Gastrocnemius medialis (tissue), 4 donors: ENCODE measurements at regions not wholly inside any gene's neighbourhood (a gene's known extent, or its start where the extent isn't known, plus 50 kb on each side); places are given as distances from the start of the nearest gene placed in this dataset.
"Not testable (repeated sequence)": the region's sequence is repeated elsewhere in the genome, so short reads cannot be mapped to it uniquely, and the experiment has no call there.

Source experiments
- ATAC-seq, 2 donors: fragments of 150-250 bp; one replicate each; pipeline ENCODE4 v1.9.1; 2016
- DNase-seq, 2 donors: peaks; one replicate each; pipeline ENCODE4 v3.0.0-alpha.2; 2019
- H3K27ac ChIP-seq, 4 donors: fragments of 200-600 bp; sonication (generic); 1 replicate in 1 of 4; 2 replicates in 3 of 4; pipeline ENCODE4 v1.5.1; 2016 to 2018; ENCODE audit warnings: mild to moderate bottlenecking in 2 of 4, moderate library complexity in 1 of 4
- H3K27me3 ChIP-seq, 3 donors: fragments of 200-600 bp; sonication (generic) in 2 of 3; 1 replicate in 1 of 3; 2 replicates in 2 of 3; pipeline versions ENCODE4 v1.5.1 to v1.6.0; 2016 to 2019; ENCODE audit warnings: mild to moderate bottlenecking in 1 of 3, moderate library complexity in 1 of 3
- H3K36me3 ChIP-seq, 2 donors: fragments of 200-600 bp; sonication (generic) in 1 of 2; one replicate each; pipeline ENCODE4 v1.5.1; 2017 to 2018
- H3K4me1 ChIP-seq, 2 donors: fragments of 200-600 bp; sonication (generic) in 1 of 2; one replicate each; pipeline ENCODE4 v1.5.1; 2016 to 2017; ENCODE audit warnings: mild to moderate bottlenecking in 2 of 2
- H3K4me3 ChIP-seq, 4 donors: fragments of 200-600 bp; sonication (generic) in 3 of 4; 1 replicate in 1 of 4; 2 replicates in 3 of 4; pipeline ENCODE4 v1.5.1; 2016 to 2019; ENCODE audit warnings: mild to moderate bottlenecking in 2 of 4
- H3K9me3 ChIP-seq, 3 donors: fragments of 200-600 bp; sonication (generic) in 2 of 3; 1 replicate in 1 of 3; 2 replicates in 2 of 3; pipeline ENCODE4 v1.5.1; 2016 to 2019
- POLR2A ChIP-seq, 2 donors: fragments of 450-650 bp; IDR thresholded peaks; one replicate each; pipeline ENCODE4 v1.6.1; 2017; ENCODE audit warnings: antibody characterized with exemption in 2 of 2, mild to moderate bottlenecking in 2 of 2, moderate library complexity in 2 of 2
- in situ Hi-C, 4 donors: fragments of 200-750 bp; cut with MboI; loops; one replicate each; pipeline versions ENCODE4 v1.15.0 to v1.8.0; 2017; ENCODE audit warnings: low sequenced_read_pairs in 4 of 4
- intact Hi-C: fragments of 100-400 bp; cut with DNase I; formaldehyde crosslinking; loops from one replicate; pipeline ENCODE4 v1.15.1; 2023; ENCODE audit warnings: low total_unique reads
- TF ChIP-seq, protein P1 (sequence below), 5 experiments: fragments of 450-650 bp in 3 of 5; fragments of 200-600 bp in 2 of 5; sonication (generic) in 2 of 5; IDR thresholded peaks in 4 of 5; conservative IDR thresholded peaks in 1 of 5; 1 replicate in 4 of 5; 2 replicates in 1 of 5; pipeline ENCODE4 v1.5.1; 2016 to 2019; ENCODE audit warnings: antibody characterized with exemption in 5 of 5, mild to moderate bottlenecking in 3 of 5, moderate library complexity in 3 of 5

DNA sequence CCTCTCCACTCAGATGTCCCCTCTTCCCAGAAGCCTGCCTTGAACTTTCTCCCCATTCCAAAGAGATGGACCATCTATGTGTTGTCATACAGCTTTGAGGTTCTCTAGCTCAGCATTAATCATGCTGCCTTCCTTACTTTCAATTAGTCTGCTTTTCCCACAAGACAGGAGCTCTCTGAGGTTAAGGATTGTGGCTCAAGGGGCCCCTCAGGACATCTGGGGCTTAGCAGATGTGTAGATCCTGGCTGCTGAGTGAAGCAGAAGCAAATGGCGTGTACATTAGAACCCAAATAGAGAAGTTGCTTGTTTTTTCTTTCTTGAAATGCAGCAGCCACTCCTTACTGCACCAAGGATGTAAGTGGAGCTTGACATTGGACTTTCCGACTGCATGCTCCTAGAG, 330.5 kb upstream of the TNRC6C start:
- Histone ChIP-seq H3K27ac (no peak overlapping the region), H3K4me1 (no peaks in the 10 kb centered on the region), H3K36me3 (no peaks in the 10 kb centered on the region), H3K4me3 (no peak overlapping the region), H3K9me3 (no peaks in the 10 kb centered on the region), H3K27me3 (no peaks in the 10 kb centered on the region)
- no peak for DNase-seq
- no peak for TF ChIP-seq POLR2A (IDR thresholded peaks at IDR 0.05)
- TF ChIP-seq, protein P1, sequence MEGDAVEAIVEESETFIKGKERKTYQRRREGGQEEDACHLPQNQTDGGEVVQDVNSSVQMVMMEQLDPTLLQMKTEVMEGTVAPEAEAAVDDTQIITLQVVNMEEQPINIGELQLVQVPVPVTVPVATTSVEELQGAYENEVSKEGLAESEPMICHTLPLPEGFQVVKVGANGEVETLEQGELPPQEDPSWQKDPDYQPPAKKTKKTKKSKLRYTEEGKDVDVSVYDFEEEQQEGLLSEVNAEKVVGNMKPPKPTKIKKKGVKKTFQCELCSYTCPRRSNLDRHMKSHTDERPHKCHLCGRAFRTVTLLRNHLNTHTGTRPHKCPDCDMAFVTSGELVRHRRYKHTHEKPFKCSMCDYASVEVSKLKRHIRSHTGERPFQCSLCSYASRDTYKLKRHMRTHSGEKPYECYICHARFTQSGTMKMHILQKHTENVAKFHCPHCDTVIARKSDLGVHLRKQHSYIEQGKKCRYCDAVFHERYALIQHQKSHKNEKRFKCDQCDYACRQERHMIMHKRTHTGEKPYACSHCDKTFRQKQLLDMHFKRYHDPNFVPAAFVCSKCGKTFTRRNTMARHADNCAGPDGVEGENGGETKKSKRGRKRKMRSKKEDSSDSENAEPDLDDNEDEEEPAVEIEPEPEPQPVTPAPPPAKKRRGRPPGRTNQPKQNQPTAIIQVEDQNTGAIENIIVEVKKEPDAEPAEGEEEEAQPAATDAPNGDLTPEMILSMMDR (IDR thresholded peaks at IDR 0.05 in 4 of 5, conservative IDR thresholded peaks at IDR 0.05 in 1 of 5): no peak
- in situ Hi-C loops (no loop called here), intact Hi-C loops (no loop called here)
- no peak for ATAC-seq

DNA sequence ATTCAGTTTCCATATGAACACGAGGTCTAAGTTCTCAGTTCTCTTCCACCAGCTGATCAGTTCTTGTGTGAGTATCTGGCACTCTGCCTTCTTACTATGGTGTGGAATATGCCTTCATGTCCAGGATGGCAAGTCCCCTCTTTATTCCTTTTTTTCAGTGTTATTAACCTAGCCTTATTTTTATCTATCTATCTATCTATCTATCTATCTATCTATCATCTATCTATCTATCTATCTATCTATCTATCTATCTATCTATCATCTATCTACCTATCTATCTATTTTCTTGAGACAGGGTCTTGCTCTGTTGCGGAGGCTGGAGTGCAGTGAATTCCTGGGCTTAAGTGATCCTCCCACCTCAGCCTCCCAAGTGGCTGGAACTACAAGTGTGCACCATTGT, 329.2 kb upstream of the TNRC6C start:
- H3K9me3 ChIP-seq, H3K4me3 ChIP-seq, H3K36me3 ChIP-seq, H3K27me3 ChIP-seq, DNase-seq, in situ Hi-C loops, H3K4me1 ChIP-seq, H3K27ac ChIP-seq, intact Hi-C loops, ATAC-seq: not testable (repeated sequence)

DNA sequence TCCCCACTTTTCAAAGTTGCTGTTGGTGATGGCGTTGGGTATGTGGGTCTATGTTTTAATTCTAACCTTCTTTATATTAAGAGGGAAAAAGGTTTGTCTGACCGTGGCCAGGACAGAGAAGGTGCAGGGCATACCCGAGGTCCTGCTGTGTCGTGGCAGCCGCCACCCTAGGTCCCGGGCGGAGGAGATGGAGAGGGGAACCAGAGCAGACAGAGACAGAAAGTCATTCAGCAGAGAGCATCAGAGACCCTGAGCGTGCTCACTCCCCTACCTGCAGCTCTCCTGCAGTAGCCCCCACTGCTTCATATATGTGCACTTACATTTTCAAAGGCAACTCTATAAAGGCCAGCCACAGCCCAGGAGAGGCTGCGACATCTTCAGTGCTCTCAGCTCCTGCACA, 327.2 kb upstream of the TNRC6C start:
- in situ Hi-C loops (no loop called here), intact Hi-C loops (no loop called here)
- no peaks in the 10 kb centered on the region for H3K36me3 ChIP-seq
- DNase-seq (no peak), ATAC-seq (no peak)
- H3K4me3 ChIP-seq: no peak overlapping the region
- no peaks in the 10 kb centered on the region for H3K4me1 ChIP-seq
- TF ChIP-seq, protein P1 (IDR thresholded peaks at IDR 0.05 in 4 of 5, conservative IDR thresholded peaks at IDR 0.05 in 1 of 5): no peak
- TF ChIP-seq POLR2A (IDR thresholded peaks at IDR 0.05): no peak
- no peak overlapping the region for H3K27ac ChIP-seq
- no peaks in the 10 kb centered on the region for H3K9me3 ChIP-seq
- H3K27me3 ChIP-seq: no peaks in the 10 kb centered on the region

DNA sequence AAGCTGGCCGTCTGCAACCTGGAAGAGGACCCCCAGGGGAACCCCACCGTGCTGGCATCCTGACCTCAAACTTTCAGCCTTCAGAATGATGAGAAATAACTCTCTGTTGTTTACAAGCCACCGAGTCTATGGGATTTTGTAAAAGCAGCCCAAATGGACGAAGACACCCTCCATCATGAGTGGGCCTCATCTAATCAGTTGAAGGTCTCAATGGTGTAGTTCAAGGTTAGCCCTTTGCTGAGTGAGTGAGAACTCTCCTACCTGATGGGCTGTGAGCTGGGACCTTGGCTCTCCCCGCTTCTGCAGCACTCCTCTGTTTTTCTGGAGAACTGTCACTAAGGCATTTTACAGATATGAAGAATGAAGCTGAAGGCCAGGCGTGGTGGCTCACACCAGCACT, 325.9 kb upstream of the TNRC6C start:
- Histone ChIP-seq H3K4me3 (no peak overlapping the region), H3K9me3 (no peaks in the 10 kb centered on the region), H3K27me3 (no peaks in the 10 kb centered on the region), H3K4me1 (no peaks in the 10 kb centered on the region), H3K36me3 (no peaks in the 10 kb centered on the region), H3K27ac (no peak overlapping the region)
- ATAC-seq (no peak), DNase-seq (no peak)
- no peak for TF ChIP-seq POLR2A (IDR thresholded peaks at IDR 0.05)
- TF ChIP-seq, protein P1 (IDR thresholded peaks at IDR 0.05 in 4 of 5, conservative IDR thresholded peaks at IDR 0.05 in 1 of 5): no peak
- in situ Hi-C loops (no loop called here), intact Hi-C loops (no loop called here)

DNA sequence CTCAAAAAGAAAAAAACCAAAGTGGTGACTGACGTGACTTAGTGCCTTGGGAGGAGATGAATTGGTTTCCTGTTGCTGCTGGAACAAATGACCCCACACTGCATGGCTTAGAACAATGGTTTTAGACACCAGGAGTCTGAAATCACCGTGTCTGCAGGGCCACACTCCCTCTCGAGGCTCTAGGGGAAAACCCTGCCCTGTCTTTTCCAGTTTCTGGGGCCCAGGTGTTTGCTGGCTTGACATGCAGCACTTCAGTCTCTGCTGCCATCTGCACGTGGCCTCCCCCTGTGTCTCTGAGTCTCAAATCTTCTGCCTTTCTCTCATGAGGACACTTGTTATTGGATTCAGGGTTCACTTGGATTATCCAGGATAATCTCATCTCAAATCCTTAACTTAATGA, 323.8 kb upstream of the TNRC6C start:
- Histone ChIP-seq H3K36me3 (no peaks in the 10 kb centered on the region), H3K4me3 (no peak overlapping the region), H3K4me1 (no peaks in the 10 kb centered on the region), H3K27me3 (peaks cover 0 to 3% (median 0%) of the 10 kb centered on the region in 3 donors), H3K27ac (no peak overlapping the region), H3K9me3 (no peaks in the 10 kb centered on the region)
- ATAC-seq (no peak), DNase-seq (no peak)
- no peak for TF ChIP-seq POLR2A (IDR thresholded peaks at IDR 0.05)
- TF ChIP-seq, protein P1 (IDR thresholded peaks at IDR 0.05 in 4 of 5, conservative IDR thresholded peaks at IDR 0.05 in 1 of 5): no peak
- in situ Hi-C loops (no loop called here), intact Hi-C loops (no loop called here)
